ENCODE measurements at regions not wholly inside any gene's neighbourhood (a gene's known extent, or its start where the extent isn't known, plus 50 kb on each side); places are given as distances from the start of the nearest gene placed in this dataset.

GRCh38 chr13:61761690-61762089, 346.0 kb upstream of the PCDH20 start:
- Histone ChIP-seq H3K9me3 (no peaks in the 10 kb centered on the region), H3K4me1 (no peaks in the 10 kb centered on the region), H3K27me3 (no peaks in the 10 kb centered on the region), H3K36me3 (no peaks in the 10 kb centered on the region), H3K4me3 (no peak overlapping the region), H3K27ac (no peak overlapping the region), H3K9ac (ENCODE audit: low read depth in 2 of 2, low read length in 2 of 2) (no peak overlapping the region)
- DNase-seq, result no peak
- TF ChIP-seq CTCF (IDR thresholded peaks at IDR 0.05), result no peak
- intact Hi-C loops (cut with DNase I), result no loop called here

GRCh38 chr13:61760102-61760501, 344.5 kb upstream of the PCDH20 start:
- H3K4me3 ChIP-seq, result no peak overlapping the region
- DNase-seq, result no peak
- H3K36me3 ChIP-seq, result no peaks in the 10 kb centered on the region
- no peaks in the 10 kb centered on the region for H3K4me1 ChIP-seq
- no peak overlapping the region for H3K27ac ChIP-seq
- no peak overlapping the region for H3K9ac ChIP-seq (ENCODE audit: low read depth in 2 of 2, low read length in 2 of 2)
- intact Hi-C loops (cut with DNase I), result no loop called here
- H3K9me3 ChIP-seq, result no peaks in the 10 kb centered on the region
- TF ChIP-seq CTCF (IDR thresholded peaks at IDR 0.05), result no peak
- no peaks in the 10 kb centered on the region for H3K27me3 ChIP-seq

- no peak for TF ChIP-seq CTCF (IDR thresholded peaks at IDR 0.05)
- intact Hi-C loops (cut with DNase I), result no loop called here
- Histone ChIP-seq H3K9ac (ENCODE audit: low read depth in 2 of 2, low read length in 2 of 2) (no peak overlapping the region), H3K27ac (no peak overlapping the region), H3K4me1 (no peaks in the 10 kb centered on the region), H3K27me3 (no peaks in the 10 kb centered on the region), H3K36me3 (no peaks in the 10 kb centered on the region), H3K4me3 (no peak overlapping the region), H3K9me3 (no peaks in the 10 kb centered on the region)
- no peak for DNase-seq
Measured at GRCh38 chr13:61756031-61756430, 340.4 kb upstream of the PCDH20 start.

GRCh38 chr13:61751039-61751438, 335.4 kb upstream of the PCDH20 start:
- no peaks in the 10 kb centered on the region for H3K36me3 ChIP-seq
- no peaks in the 10 kb centered on the region for H3K27me3 ChIP-seq
- no peak for TF ChIP-seq CTCF (IDR thresholded peaks at IDR 0.05)
- no peaks in the 10 kb centered on the region for H3K9me3 ChIP-seq
- no peak overlapping the region for H3K9ac ChIP-seq (ENCODE audit: low read depth in 2 of 2, low read length in 2 of 2)
- no peak overlapping the region for H3K27ac ChIP-seq
- H3K4me3 ChIP-seq, result no peak overlapping the region
- intact Hi-C loops (cut with DNase I), result no loop called here
- no peaks in the 10 kb centered on the region for H3K4me1 ChIP-seq
- no peak for DNase-seq

- H3K36me3 ChIP-seq, result no peaks in the 10 kb centered on the region
- H3K27ac ChIP-seq, result no peak overlapping the region
- no peak for DNase-seq
- no peak for TF ChIP-seq CTCF (IDR thresholded peaks at IDR 0.05)
- no peak overlapping the region for H3K9ac ChIP-seq (ENCODE audit: low read depth in 2 of 2, low read length in 2 of 2)
- no peaks in the 10 kb centered on the region for H3K4me1 ChIP-seq
- intact Hi-C loops (cut with DNase I), result no loop called here
- H3K4me3 ChIP-seq, result no peak overlapping the region
- no peaks in the 10 kb centered on the region for H3K9me3 ChIP-seq
- H3K27me3 ChIP-seq, result no peaks in the 10 kb centered on the region
Measured at GRCh38 chr13:61738236-61738750, 322.6 kb upstream of the PCDH20 start.

GRCh38 chr13:61734683-61735082, 319.0 kb upstream of the PCDH20 start:
- no peak overlapping the region for H3K27ac ChIP-seq
- no peak overlapping the region for H3K9ac ChIP-seq (ENCODE audit: low read depth in 2 of 2, low read length in 2 of 2)
- intact Hi-C loops (cut with DNase I), result no loop called here
- no peaks in the 10 kb centered on the region for H3K36me3 ChIP-seq
- TF ChIP-seq CTCF (IDR thresholded peaks at IDR 0.05), result no peak
- H3K4me1 ChIP-seq, result no peaks in the 10 kb centered on the region
- no peak overlapping the region for H3K4me3 ChIP-seq
- H3K9me3 ChIP-seq, result no peaks in the 10 kb centered on the region
- no peak for DNase-seq
- no peaks in the 10 kb centered on the region for H3K27me3 ChIP-seq

Measured in colonic mucosa (tissue), 4 donors.